ENCODE measurements at regions not wholly inside any gene's neighbourhood (a gene's known extent, or its start where the extent isn't known, plus 50 kb on each side); places are given as distances from the start of the nearest gene placed in this dataset.
"Not testable (repeated sequence)": the region's sequence is repeated elsewhere in the genome, so short reads cannot be mapped to it uniquely, and the experiment has no call there.

DNA sequence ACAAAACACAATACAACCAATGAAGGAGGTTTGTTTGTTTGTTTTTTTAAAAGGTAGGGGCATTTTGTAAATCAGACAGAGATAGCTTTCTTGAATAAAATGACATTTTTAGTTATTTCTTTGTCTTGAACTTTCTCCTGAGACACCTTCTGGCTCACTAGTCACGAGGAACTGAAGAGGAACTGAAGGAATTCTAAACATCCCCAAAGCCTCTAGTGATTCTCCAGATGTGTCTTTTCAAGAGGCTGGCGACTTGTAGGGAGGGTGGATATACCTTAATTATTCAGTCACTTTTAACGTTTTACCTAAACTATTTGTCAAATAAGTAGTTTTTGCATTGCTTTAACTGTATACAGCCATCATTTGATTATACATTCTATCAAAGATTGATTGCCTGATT lies 211.2 kb upstream of the LRIG3 start:
- DNase-seq, result no peak

DNA sequence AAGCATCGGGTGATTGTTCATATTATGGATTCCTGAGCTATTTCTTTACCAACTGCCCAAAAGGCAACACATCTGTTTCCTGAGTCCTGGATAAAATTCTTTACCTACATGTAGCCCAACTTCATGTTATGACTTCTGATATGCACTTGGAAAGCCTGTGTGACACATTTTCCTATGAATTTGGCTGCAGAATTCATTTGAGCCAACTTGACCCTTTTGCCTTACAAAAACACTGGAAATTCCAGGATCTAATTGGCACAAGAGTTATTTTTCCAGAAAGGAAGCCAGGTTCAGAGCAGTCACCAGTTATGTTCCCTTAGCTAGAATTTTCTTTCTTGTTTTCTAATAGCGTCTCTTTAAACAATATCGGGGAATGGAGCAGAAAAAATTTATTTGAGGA lies 202.5 kb upstream of the LRIG3 start:
- no peak for DNase-seq

- DNase-seq, result no peak
Observed at GRCh38 chr12:59121451-59121850, 201.1 kb upstream of the LRIG3 start.

GRCh38 chr12:59119676-59120075 lies 199.4 kb upstream of the LRIG3 start:
- DNase-seq, result no peak

GRCh38 chr12:59118356-59118755 lies 198.1 kb upstream of the LRIG3 start:
- no peak for DNase-seq

- DNase-seq, result no peak
Observed at GRCh38 chr12:59115995-59116394, 195.7 kb upstream of the LRIG3 start.

GRCh38 chr12:59115526-59115925 lies 195.2 kb upstream of the LRIG3 start:
- DNase-seq, result no peak

DNA sequence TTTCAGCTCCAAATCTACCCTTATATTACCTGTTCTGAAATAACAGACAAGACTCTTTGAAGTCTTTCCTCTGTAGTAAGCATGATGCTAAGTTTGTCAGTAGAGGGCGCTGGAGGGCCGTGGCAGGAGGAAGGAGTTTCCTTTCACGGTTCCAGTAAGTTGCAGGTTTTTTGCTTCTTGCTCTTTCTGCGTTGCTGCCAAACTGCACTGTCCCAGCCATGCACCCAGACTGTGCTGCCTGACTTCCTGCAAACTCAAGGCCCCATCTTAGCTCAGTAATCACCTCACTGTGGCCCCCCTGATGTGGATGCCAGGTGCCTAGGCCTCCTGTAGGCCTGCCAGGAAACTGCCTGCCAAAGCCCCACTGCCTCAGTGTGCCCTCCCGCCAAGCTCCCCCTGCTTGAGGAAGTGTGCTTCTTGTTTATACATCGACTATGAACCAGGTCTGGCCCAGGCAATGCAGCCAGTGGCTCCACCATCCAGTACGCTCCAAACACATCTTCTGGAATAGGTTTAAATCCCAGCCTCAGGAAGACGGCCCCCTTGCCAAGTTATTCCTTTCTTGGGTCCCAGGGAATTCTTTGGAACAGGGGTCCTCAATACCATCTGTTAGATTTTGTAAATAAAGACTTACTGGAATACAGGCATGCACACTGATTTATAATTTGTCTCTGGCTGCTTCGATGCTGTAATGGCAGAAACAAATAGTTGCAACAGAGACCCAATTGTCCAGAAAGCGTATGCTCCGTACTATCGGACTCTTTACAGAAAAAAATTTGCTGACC lies 193.7 kb upstream of the LRIG3 start:
- no peak for DNase-seq

DNA sequence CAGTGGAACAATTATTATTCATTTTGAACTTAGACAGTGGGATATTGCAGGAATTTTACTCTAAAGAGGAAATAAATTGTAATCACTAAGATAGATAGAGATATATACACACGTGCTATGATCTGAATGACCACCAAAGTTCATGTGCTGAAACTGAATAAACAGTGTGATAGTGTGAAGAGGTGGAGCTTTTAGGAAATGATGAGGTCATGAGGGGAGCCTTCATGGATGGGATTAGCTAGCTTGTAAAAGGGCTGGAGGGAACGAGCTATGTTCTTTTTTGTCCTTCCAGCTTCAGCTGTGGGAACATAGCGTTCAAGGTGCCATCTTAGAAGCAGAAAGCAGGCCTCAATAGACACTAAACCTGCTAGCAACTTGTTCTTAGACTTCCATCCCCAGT lies 191.5 kb upstream of the LRIG3 start:
- DNase-seq, result no peak

DNA sequence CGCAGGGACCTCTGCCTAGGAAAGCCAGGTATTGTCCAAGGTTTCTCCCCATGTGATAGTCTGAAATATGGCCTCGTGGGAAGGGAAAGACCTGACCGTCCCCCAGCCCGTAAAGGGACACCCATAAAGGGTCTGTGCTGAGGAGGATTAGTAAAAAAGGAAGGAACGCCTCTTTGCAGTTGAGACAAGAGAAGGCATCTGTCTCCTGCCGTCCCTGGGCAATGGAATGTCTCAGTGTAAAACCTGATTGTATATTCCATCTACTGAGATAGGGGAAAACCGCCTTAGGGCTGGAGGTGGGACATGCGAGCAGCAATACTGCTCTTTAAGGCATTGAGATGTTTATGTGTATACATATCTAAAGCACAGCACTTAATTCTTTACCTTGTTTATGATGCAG lies 188.2 kb upstream of the LRIG3 start:
- not testable (repeated sequence) for DNase-seq

DNA sequence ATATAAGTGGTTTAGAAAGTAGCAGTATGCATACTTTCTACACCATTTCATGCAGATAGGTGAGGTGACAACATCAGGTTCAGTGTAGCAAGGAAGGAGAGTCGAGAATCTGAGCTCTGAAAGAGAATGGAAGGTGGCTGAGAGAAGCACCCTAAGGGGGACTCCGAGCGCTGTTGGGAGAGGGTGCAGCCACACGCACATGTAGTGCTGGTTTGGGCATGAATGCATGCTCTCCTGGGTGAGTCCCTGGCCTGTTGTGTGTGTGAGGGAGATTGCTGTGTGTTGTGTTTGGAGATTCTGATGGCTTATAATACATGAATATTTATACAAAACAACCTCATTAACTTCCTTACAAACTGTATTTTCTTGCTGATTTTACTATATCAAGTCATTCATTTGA lies 180.3 kb upstream of the LRIG3 start:
- no peak for DNase-seq

DNA sequence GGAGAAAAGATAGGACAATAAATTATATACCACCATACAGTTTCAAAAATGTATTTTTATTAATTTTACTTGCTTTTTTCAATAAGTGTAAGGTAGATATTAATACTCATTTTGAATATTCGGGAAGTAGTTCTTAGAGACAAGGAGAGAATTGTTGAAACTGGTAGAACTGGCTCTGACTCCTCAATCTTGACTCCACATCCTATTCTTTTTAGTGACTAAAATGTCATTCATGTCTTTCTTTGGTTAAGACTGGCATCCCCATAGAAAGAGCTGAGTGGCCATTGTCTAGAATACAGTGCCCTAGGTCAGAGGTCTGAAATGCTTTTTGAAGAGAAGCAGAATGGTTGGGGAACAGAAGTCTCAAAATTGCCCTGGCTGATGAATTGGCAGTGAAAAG lies 177.6 kb upstream of the LRIG3 start:
- DNase-seq, result no peak

- DNase-seq, result no peak
Observed at GRCh38 chr12:59096246-59096645, 175.9 kb upstream of the LRIG3 start.

GRCh38 chr12:59093073-59093772 lies 172.9 kb upstream of the LRIG3 start:
- DNase-seq, result no peak

DNA sequence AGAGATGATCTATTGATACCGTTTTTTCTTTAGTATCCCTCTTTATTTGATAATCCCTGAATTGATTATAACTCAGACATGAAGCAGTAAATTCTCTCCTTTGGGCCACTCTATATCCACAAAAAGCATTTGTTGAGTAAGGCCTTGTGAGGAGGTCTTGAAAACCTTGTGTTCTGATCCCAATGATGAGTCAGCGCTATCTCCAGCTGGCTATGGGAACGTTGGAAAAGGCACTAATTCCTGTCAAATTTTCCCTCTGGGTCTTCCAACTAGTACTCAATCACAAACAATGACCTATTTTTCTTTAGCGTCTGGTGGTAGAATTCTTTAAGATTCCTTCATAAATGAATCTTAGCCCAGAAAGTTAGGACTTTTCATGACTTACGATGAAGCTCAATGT lies 168.4 kb upstream of the LRIG3 start:
- no peak for DNase-seq

- DNase-seq, result no peak
Observed at GRCh38 chr12:59087691-59088090, 167.4 kb upstream of the LRIG3 start.

DNA sequence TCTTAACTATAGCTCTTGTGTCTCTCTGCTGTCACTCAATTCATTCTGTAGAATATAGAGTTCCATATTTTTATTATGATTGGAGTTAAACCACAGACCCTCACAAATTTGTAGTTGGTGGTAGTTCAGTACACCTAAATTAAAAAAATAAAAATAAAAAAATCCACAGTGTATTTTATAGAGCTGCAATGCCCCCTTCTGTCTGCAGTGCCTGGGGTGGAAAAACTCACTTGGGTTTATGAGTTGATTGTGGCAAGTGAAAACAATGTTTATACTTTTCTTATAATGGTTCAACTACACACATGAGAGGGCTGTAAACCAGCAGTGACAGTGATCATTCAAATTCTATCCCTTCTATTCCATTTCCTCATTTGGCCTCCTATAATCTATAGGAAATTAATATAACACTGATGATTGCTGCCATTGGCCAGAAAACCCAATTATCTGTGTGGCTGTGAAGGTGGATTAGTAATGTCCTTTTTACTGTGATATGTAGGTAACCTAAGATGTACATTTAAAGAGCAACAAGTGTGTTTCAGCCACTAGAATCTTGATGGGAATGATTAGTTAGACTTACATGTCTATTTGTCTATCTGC lies 166.9 kb upstream of the LRIG3 start:
- DNase-seq, result no peak

DNA sequence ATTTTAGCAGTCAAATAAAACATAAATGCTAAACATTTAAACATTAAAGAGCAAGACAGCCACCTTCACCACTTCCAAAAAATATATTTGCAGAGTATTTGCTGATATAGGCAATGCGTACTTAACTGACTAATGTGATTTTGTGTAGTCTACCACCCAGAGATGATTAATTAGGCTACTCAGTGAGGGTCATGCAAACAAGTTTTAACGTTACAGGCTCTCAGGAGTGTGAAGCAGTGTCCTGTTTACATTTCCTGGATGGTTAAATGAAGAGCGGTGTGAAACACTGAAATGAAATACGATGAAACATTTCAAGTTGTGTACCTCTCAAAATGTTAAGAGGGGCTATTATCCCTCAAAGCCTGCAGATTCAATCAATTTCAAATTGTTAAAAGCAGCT lies 165.8 kb upstream of the LRIG3 start:
- no peak for DNase-seq

GRCh38 chr12:59085690-59086089 lies 165.4 kb upstream of the LRIG3 start:
- DNase-seq, result no peak

GRCh38 chr12:59084511-59085375 lies 164.4 kb upstream of the LRIG3 start:
- DNase-seq, result no peak

- no peak for DNase-seq
Observed at GRCh38 chr12:59082952-59083351, 162.6 kb upstream of the LRIG3 start.

- no peak for DNase-seq
Observed at GRCh38 chr12:59080101-59080500, 159.8 kb upstream of the LRIG3 start.

DNA sequence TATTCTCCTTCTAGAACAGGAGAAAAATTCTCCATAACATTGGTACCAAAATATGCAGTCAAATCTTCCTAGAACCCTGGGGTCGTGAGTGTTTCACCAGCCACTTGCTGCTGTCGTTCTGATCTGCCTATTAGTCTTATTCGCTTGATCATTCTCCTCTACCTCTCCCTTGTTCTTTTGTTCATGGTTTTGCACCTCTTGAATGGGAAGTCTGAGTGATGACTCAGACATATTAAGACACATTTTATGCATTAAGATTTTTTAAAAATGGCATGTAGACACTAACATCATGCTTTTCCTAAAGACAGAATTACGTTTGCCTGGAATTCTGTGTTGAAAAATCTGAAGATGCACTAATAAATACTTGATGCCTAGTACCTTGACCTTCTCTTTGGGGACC lies 159.2 kb upstream of the LRIG3 start:
- DNase-seq, result no peak
